Activated naive CD4-positive, alpha-beta T cell treated with anti-CD3 and anti-CD28 coated beads, Interleukin-2, amount 50 U/mL, for 16 hours (primary cell): ENCODE measurements at regions not wholly inside any gene's neighbourhood (a gene's known extent, or its start where the extent isn't known, plus 50 kb on each side); places are given as distances from the start of the nearest gene placed in this dataset.
"Not testable (repeated sequence)": the region's sequence is repeated elsewhere in the genome, so short reads cannot be mapped to it uniquely, and the experiment has no call there.

Experiments
- DNase-seq: peaks from one replicate; pipeline ENCODE4 v3.0.0-alpha.2; 2020

DNA sequence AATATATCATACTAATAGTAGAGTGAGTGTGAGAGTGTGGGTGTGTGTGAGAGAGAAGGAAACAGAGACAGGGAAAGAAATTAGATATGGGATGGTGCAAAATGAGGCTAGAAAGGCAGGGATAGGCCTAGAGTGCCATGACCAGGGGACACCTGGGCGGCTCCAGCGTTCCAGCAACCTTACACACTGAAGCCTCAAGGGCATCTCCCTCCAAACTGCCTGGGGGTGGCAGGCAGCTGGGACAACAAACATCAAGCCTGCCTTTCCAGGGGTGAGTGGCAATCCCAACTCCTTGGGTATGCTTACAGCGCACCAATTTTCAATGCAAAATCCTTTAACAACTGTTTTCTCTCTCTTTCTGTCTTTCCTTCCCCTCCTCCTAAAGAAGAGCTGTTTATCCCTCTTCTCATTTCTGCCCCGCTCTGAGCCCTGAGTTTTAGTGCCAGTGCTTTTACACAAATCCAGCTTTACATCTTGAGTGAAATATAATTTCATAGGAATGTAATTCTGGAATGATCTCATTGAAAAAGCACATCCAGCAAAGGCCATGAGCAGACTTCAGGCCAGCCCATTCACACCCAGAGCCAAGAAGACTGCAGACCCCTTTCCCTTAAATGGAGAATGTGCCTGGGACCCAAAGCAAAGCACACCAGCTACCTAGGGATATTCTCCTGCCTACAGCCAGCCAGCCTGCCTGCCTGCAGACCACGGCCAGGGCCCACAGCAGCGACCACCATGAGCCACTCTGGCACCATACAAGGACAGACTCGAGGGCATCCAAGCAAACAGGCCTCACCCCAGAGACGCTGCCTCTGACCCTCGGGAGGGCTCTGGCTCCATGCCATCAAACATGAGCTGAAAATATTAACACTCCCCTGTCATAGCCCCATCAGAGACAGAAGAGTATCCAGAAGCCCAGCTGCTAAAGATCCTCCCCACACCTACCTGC lies 90.3 kb downstream of the RPL27A start:
- no peak for DNase-seq

DNA sequence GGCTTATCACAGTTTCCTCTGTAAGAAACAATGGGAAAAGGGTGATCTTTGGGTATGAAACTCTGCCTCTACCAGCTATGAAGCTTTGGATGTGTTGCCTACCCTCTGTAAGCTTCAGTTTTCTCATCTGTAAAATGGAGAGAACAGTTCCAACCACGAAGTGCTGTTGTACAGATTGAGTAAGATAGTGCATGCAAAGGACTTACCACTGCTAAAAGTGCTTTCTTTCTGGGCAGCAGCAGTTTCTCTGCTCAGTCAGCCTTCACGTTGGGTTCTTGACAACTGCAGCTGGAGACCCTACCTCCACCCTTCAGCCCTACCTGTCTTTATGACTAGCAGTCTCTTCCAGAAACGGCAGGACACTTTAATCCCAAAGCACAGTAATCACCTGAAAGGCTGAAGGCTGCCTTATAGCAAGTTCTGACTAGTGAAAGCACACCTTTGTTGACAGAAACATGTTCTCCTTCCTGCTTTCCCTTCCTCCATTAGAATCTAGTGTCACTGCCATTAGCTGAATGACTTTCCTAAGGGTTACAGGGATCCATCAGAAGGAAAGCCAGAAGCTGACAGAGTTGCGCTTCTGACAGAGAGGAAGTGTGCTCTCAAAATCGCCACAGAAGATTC lies 91.4 kb downstream of the RPL27A start:
- DNase-seq, result no peak

DNA sequence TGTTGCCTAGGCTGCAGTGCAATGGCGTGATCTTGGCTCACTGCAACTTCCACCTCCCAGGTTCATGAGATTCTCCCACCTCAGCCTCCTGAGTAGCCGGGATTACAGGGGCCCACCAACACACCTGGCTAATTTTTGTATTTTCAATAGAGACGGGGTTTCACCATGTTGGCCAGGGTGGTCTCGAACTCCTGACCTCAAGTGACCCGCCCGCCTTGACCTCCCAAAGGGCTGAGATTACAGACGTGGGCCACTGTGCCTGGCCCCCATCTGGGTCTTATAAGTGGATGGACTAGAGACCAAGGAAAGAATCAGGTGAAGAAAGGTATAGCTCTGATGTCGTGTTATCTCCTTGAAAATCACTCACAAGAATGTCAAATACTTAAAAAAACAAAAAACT lies 92.3 kb downstream of the RPL27A start:
- DNase-seq, result not testable (repeated sequence)

DNA sequence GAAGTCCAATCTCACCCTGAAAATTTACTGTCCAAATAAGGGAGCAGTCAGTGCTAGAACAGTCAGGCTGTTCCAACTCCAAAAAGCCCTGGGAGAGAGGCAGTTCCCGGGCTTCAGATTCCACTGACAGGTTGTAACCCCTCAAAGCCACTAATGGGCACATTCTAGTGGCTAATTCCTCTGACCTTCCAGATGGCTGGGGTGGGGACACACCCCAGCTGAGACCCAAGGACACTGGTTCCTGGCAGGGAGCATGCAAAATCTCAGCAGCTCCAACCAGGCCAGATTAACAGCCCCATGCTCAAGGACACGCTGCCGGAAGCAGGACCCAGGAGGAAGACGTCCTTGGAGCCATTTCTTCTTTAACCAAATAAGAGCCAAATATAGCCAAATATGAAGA lies 92.7 kb downstream of the RPL27A start:
- no peak for DNase-seq

DNA sequence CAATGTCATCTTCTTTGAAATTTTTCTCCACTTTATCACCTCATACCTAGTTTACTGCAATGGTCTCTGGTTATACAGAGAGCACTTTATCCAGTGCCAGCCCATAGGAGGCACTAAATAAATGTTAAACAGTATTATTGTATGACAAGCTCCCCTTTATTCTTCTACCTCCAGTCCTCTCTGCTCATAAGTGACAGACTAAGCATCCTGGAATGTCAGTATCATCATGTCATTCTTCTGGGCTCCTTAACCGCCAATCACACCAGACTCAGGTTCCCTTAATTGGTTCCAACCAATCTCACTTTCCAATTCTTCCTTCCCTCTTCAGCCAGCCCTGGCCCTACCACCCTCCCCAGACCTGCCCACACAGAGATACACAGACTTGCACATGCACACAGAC lies 93.1 kb downstream of the RPL27A start:
- DNase-seq, result no peak

DNA sequence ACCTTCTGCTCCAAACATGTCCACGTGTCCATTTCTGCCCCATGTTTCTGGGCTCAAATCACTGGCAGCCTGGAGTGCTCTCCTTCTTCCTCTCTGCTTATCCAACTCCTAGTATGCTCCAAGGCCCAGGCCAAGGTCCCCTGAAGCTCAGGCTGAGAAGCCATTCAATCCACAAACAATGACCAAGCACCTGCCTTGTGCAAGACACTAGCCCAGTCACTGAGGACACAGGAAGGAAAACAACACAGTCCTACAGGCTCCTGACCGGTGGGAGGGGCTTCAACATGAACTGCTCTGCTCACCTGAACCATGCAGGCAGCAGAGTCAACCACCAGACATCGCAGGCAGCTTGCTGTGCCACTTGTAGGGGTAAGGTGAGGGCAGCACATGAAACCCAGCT lies 93.6 kb downstream of the RPL27A start:
- no peak for DNase-seq

DNA sequence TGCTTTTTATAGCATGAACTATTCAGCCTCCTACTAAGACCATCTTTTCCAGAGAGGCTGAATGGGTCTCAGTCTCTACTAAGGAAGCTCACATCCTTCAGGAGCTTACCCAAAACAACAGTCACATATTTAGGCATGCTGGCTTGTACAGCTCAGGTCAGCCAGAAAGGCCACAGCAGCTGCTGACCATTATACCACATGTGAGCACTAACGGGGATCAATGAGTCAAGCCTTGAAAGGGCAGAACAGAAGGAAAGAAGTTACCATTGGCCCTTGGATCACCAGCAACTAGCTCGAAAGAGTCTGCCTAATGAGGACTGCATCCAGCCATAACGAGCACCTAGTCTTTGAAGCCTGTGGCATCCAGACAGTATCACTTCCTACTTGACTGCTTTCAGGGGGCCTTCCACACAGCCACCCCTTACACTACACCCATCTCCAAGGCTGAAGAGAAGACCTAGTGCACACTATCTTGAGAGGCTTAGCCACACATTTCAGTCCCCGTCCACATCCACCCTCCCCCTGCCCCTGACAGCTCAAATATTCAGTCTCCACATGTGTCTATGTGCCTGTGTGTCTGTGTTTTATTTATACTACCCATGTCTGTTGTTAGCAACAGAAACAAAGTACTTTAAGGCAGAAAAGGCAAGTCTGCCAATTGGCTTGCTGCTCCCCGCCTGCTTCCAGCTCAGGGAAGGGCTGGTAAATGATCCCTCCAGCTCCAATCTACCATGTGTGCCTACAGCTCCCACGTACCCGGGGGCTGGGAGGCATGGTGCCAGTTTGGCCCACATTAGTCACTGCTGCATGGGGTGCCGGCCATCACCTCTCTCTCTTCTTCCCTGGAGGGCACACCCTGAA lies 95.5 kb downstream of the RPL27A start:
- DNase-seq, result no peak

DNA sequence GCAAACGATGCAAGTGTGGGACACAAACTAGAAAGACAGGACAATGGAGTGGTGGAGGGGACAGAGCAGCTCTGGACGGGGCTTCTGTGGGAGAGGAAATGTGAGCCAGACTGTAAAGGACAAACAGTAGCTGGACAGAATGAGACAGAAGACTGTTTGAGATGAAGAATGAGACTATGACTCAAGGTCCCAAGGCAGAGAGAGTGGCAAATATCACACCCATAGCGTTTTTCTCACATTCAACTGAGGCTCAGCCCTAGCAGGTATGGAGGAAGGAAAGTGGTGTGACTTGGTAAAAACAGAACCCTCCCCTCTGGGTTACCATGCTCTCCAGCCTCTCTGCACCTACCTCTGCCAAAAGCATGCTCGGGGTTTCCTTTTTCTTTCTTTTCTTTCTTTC lies 96.5 kb downstream of the RPL27A start:
- DNase-seq, result no peak

DNA sequence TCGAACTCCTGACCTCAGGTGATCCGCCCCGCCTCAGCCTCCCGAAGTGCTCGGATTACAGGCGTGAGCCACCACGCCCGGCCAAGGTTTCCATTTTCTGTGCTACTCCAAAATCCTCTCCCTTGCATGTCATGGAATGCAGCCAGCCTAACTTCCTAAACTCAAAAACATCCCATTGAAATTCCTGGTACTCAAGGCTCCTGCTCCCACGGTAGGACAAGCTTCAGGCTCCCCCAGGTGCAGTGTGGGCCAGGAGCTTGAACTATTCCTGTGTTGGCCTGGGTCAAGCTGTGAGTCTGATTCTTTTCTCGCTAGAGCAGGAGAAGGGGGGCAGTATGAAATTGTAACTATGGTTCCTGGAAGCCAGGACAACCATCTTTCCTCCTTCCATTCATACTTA lies 97.1 kb downstream of the RPL27A start:
- no peak for DNase-seq

DNA sequence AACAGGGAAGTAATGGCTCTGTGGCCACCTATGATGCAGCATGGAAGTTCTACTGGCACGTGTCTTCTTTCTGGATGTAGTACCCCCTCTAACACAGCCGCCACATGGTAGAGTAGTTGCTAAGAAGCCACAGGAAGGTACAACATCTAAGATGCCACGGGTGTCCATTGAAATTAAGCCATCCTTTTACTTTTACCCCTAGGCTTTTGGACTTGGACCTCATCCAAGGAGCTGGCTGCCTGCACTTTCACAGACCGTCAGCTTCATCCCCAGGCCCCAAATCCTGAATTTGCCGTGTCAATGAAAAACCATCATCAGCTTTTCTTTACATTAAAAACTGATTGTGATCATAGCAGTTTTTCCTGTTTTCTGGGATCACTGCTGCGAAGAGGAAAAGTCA lies 102.4 kb downstream of the RPL27A start:
- no peak for DNase-seq

DNA sequence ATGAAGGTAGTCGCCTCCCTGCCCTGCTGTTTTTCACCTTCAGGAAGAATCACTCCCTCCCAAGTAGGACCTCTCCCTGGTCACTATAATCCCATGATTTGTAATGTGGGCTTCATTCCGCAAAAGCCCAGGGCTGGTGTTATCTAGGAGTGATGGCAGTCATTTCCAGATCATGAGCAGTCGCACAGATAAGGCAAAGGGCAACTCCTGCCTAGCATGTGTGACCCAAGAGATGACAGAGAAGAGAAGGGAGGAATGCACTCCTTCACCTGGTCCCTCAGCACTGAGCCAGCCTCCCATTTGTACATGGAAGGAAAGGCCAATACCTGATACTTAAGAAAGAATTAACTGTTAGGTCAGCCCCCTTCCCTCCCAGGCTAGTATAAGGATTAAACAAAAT lies 102.9 kb downstream of the RPL27A start:
- DNase-seq, result no peak

DNA sequence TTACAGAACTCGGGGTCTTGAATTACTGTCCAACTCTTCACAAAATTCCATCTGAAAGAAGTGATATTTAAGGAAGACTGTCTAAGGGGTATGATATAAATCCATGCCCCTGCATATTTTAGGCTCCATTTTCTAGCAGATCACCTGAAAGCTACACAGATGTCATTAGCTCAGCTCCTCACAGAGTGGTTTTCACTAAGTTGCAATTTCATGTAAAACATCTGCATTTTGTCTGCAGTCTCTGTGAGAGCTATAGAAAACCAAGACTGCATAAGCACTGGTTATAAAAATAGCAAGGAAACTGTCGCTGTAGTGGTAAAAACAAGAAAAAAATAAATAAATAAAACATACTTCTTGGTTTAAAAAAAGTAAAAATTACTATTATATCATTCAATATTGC lies 103.4 kb downstream of the RPL27A start:
- no peak for DNase-seq

DNA sequence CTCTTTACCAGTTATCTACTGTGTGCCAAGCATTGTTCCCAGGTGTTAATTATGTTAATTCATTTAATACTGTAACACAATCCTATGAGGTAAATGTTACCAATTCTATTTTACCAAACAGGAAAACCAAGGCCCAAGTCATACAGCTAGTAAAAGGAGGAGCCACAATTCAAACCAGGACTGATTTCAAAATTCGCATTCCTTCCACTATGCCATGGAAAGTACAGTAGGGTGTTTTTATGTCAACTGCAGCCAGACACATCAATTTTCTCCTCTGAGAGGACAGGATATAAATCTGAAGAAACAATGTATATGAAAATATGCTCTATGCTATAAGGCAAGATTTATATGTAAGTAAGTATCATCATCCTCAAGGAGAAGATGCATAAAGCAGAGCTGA lies 104.3 kb downstream of the RPL27A start:
- DNase-seq, result no peak

DNA sequence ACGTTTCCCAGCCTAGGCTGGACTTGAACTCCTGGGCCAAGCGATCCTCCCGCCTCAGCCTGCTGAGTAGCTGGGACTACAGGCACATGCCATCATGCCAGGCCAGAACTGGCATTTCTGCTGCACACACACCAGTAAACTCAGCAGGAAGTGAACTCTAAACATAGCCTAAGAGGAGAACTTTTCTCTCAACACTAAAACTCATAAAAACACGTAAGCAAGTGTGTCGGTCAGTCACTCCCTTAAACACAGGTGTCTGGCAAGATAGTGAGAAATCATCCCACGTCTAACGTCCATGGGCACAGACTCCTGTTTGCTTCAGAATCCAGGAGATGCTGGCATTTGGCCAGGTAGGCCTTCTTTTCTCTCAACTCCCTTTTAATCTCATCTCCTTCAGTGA lies 104.8 kb downstream of the RPL27A start:
- no peak for DNase-seq

DNA sequence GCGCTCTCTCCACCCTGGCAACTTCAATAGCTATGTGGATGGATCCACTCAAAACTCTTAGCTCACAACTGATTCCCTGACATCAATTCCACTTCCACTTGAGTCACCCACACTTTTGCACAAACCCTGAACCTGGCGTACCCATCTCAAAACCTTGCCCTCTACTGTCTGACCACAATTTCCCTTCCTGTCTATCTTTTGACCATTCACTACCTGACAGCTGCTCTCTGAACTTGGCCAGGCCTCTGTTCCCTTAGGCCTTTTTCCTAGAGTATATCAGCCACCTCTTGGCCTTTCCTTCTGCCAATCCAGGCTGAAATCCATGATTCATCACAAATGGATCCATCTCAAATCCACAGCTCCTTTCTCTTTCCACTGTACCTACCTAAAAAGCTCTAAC lies 106.0 kb downstream of the RPL27A start:
- DNase-seq, result no peak

DNA sequence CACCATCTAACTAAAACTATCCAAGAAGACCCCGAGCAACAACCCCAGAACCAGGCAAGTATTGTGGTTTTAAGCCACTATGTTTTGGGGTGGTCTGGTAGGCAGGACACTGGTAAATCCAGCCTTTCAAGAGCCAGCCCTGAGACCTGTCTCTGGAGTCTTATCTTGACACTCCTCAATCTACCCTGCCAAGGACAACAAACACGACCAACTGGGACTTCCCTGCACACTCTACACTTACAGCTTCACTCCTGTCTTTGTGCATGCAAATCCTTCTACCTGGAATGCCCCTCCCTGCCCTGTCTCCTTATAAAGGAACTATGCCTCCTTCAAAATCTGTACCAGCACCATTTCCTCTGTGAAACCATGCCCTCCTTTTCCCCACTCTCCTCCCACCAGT lies 107.3 kb downstream of the RPL27A start:
- no peak for DNase-seq

DNA sequence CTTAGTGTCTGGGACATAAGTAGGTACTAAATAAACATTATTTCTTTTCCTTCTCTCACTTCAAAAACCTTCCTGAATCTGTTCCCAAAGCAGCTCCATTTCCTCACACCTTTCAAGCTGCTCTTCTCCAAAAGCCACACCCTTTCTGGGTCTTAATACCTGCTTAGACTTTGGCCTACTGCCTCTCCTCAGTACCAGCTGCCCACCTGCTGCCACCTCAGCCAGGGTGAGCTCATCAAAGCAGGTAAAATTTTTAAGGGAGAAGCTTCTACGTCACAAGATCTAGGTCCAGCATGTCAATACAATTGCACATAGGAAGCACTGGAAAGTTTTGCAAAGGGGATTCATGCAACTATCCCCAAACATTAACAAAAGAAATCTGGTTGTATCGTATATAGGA lies 108.4 kb downstream of the RPL27A start:
- DNase-seq, result no peak

DNA sequence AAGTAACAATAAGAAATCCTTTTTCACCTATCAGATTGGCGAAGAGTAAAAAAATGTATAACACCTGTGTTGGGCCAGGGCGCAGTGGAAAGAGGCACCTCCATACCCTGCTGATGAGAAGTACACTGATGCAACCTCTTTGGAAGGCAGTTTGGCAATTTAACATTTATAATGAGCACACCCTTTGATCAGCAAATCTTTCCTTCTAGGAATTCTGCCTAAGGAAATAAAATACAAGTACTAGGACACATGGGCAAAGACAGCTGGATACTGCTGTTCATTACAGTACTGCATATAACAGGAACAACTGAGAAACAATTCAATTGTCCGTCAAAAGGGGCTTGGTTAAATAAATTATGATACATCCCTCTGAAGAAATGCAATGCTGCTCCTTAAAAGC lies 110.1 kb downstream of the RPL27A start:
- no peak for DNase-seq

DNA sequence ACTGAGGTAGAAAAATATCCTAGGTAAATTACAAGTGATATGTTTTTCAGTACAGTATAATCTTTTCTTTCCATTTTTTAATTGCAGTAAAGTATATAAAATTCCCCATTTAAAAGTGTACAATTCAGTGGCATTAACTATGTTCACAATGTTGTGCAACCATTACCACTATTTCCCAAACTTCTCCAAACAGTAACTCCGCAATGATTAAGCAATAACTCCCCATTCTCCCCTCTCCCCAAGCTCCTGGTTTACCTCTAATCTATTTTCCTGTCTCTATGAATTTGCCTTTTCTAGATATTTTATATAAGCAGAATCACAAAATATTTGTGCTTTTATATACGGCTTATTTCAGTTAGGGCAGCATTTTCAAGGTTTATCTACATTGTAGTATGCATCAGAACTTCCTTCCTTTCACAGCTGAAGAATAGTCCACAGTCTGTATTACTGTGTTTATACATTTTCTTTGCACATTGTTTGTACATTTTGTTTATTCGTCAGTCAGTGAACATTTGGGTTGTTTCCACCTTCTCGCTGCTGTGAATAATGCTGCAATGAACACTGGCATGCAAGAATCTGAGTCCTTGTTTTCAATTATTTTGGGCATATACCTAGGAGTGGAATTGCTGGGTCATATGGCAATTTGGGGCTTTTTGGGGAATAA lies 110.7 kb downstream of the RPL27A start:
- DNase-seq, result no peak

DNA sequence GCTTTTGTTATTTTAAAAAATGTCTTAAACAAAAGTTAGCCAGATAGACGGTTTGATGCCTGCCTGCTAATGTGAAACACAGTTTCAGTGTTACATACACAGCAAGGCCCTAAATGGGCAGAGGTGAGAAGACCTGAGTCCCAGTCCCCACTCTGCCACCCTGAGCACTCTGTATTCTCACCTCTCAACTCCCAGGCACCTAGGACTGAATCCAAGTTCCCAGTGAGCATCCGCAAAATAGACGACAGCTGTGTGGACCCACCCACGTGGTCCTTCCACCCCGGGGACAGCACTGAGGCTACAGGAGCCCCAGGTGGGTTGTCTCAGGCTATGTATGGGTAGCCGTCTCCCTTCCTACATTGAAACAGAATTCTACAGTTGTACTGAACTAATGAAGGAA lies 111.5 kb downstream of the RPL27A start:
- DNase-seq, result no peak

DNA sequence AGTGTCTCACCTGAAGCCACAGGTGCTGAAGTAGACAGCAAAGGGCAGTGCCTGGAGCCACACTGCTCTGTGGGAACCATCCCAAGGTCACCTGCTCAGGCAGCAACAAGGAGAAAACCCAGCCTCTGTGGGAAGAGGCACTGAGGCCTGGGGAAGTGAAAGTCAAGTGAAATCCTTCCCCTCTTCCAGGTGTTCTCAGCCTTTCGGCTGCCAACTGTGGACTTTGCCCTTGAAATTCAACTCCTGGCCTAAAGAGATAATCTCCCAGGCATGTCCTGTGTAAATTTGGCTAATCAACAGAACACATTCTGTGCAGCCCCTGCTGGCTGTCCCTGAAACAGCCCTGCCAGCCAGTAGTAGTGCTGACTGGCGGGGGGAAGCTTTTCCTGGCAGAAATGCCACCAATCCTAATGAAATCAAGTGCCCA lies 112.1 kb downstream of the RPL27A start:
- DNase-seq, result no peak

DNA sequence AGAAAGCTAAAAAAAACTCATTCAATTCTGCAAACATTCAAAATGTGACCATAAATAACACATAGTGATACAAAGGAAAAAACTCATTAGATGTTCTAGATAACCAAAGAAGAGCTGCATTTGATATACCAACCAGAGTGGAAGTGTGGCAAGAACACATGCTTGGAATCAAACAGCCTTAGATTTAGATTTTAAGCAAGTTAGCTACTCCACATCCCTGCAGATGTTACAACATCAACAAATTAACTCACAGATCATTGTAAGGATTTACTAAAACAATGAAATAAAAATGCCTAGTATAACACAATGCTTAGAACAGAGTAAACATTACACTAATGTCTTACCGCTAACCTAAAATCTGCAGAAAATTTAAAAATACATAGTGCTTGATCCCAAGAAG lies 114.0 kb upstream of the AKIP1 start:
- no peak for DNase-seq

DNA sequence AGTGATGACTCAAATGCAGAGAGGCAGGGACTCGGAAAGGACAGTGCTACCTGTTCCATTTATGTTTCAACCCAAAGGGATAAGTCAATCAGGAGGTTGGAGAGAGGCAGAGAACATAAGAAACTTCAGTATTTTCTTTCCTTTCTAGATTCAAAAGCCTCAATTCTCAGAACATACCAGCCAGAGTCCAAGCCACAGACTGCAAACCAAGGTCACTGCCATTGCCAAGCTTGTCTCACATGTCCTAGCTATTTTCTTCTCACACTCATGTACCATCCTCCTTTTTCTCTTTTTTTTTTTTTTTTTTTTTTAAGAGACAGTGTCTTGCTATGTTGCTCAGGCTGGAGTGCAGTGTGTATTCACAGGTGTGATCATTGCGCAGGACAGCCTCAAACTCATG lies 111.7 kb upstream of the AKIP1 start:
- no peak for DNase-seq
